ENCODE measurements at regions not wholly inside any gene's neighbourhood (a gene's known extent, or its start where the extent isn't known, plus 50 kb on each side); places are given as distances from the start of the nearest gene placed in this dataset.

DNA sequence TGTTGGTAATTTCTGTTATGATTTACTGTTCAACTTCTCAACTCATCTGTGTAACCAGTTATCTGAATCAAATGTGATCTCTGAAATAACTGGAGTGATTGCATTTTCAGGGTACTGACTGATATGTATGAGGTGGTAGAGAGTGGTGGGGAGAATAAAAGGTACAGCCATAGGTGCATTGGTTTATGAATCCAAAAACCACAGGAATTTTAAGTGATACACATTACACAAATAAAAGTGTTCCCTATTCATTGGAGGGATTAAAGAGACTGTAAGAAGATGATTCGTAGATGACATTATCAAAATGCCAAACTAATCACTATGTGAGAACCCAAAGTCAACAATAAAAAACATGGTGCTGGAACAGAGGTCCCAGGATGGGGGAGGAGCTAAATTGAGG is 158.7 kb upstream of the RSPO3 start:
- TF ChIP-seq EGR1 (IDR thresholded peaks at IDR 0.05; ENCODE audit: low read depth) (no peak), RAD21 (IDR thresholded peaks at IDR 0.05; ENCODE audit: low read depth) (no peak), EZH2phosphoT487 (IDR thresholded peaks at IDR 0.05; ENCODE audit: borderline replicate concordance) (no peak), POLR2A (IDR thresholded peaks at IDR 0.05; ENCODE audit: borderline replicate concordance, extremely low read depth, insufficient read depth, insufficient read length) (no peak), TCF7L2 (IDR thresholded peaks at IDR 0.05; ENCODE audit: borderline replicate concordance, extremely low read depth, insufficient read depth, insufficient read length) (no peak), EZH2 (IDR thresholded peaks at IDR 0.05) (no peak), JUND (IDR thresholded peaks at IDR 0.05) (no peak), CEBPB (IDR thresholded peaks at IDR 0.05; ENCODE audit: low read depth) (no peak), SRF (IDR thresholded peaks at IDR 0.05; ENCODE audit: low read depth) (no peak), FOSL1 (IDR thresholded peaks at IDR 0.05; ENCODE audit: low read depth) (no peak), YY1 (IDR thresholded peaks at IDR 0.05; ENCODE audit: extremely low read depth, insufficient replicate concordance, low read depth, low read length) (no peak), ZNF274 (IDR thresholded peaks at IDR 0.05; ENCODE audit: low read depth, low read length) (no peak)
- TF ChIP-seq, protein P1, sequence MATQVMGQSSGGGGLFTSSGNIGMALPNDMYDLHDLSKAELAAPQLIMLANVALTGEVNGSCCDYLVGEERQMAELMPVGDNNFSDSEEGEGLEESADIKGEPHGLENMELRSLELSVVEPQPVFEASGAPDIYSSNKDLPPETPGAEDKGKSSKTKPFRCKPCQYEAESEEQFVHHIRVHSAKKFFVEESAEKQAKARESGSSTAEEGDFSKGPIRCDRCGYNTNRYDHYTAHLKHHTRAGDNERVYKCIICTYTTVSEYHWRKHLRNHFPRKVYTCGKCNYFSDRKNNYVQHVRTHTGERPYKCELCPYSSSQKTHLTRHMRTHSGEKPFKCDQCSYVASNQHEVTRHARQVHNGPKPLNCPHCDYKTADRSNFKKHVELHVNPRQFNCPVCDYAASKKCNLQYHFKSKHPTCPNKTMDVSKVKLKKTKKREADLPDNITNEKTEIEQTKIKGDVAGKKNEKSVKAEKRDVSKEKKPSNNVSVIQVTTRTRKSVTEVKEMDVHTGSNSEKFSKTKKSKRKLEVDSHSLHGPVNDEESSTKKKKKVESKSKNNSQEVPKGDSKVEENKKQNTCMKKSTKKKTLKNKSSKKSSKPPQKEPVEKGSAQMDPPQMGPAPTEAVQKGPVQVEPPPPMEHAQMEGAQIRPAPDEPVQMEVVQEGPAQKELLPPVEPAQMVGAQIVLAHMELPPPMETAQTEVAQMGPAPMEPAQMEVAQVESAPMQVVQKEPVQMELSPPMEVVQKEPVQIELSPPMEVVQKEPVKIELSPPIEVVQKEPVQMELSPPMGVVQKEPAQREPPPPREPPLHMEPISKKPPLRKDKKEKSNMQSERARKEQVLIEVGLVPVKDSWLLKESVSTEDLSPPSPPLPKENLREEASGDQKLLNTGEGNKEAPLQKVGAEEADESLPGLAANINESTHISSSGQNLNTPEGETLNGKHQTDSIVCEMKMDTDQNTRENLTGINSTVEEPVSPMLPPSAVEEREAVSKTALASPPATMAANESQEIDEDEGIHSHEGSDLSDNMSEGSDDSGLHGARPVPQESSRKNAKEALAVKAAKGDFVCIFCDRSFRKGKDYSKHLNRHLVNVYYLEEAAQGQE (IDR thresholded peaks at IDR 0.05; ENCODE audit: low read depth): no peak
- TF ChIP-seq, protein P2, sequence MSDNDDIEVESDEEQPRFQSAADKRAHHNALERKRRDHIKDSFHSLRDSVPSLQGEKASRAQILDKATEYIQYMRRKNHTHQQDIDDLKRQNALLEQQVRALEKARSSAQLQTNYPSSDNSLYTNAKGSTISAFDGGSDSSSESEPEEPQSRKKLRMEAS (IDR thresholded peaks at IDR 0.05): no peak
- TF ChIP-seq, protein P3, sequence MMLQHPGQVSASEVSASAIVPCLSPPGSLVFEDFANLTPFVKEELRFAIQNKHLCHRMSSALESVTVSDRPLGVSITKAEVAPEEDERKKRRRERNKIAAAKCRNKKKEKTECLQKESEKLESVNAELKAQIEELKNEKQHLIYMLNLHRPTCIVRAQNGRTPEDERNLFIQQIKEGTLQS (IDR thresholded peaks at IDR 0.05): no peak
- TF ChIP-seq, protein P4, sequence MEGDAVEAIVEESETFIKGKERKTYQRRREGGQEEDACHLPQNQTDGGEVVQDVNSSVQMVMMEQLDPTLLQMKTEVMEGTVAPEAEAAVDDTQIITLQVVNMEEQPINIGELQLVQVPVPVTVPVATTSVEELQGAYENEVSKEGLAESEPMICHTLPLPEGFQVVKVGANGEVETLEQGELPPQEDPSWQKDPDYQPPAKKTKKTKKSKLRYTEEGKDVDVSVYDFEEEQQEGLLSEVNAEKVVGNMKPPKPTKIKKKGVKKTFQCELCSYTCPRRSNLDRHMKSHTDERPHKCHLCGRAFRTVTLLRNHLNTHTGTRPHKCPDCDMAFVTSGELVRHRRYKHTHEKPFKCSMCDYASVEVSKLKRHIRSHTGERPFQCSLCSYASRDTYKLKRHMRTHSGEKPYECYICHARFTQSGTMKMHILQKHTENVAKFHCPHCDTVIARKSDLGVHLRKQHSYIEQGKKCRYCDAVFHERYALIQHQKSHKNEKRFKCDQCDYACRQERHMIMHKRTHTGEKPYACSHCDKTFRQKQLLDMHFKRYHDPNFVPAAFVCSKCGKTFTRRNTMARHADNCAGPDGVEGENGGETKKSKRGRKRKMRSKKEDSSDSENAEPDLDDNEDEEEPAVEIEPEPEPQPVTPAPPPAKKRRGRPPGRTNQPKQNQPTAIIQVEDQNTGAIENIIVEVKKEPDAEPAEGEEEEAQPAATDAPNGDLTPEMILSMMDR (IDR thresholded peaks at IDR 0.05 in 2 of 3, conservative IDR thresholded peaks at IDR 0.05 in 1 of 3; ENCODE audit: borderline replicate concordance in 1 of 3, insufficient read depth in 1 of 3, low read depth in 2 of 3, low read length in 2 of 3): no peak
- Histone ChIP-seq H3K4me1 (ENCODE audit: control insufficient read depth in 1 of 2, insufficient read depth in 2 of 2, low read length in 2 of 2) (peaks cover 2 to 5% of the 10 kb centered on the region in 2 experiments; a peak in 1 of 4 replicates), H3K27me3 (ENCODE audit: insufficient read depth, low read length) (no peaks in the 10 kb centered on the region), H3K9me2 (ENCODE audit: insufficient read depth) (no peaks in the 10 kb centered on the region), H3K9ac (ENCODE audit: low read length) (no peak overlapping the region), H4K20me1 (ENCODE audit: insufficient read depth) (no peaks in the 10 kb centered on the region), H3K4me2 (ENCODE audit: low read length) (no peak overlapping the region), H3K27ac (ENCODE audit: low read depth, low read length) (no peak overlapping the region), H2AFZ (ENCODE audit: low read depth, low read length, poor library complexity, severe bottlenecking) (no peak overlapping the region), H3K79me2 (ENCODE audit: insufficient read depth, low read length) (no peaks in the 10 kb centered on the region), H3K36me3 (ENCODE audit: control insufficient read depth in 1 of 2, insufficient read depth in 2 of 2, low read length in 2 of 2) (no peaks in the 10 kb centered on the region), H3K9me3 (ENCODE audit: control insufficient read depth in 1 of 2, insufficient read depth in 1 of 2, low read depth in 1 of 2, low read length in 2 of 2) (no peaks in the 10 kb centered on the region), H3K4me3 (replicated peaks in 1 of 2; ENCODE audit: low read depth in 1 of 2, low read length in 2 of 2) (no peak overlapping the region)
- intact Hi-C loops (cut with micrococcal nuclease): no loop called here
- ChIA-PET RAD21 (ENCODE audit: low non-redundant PET in 1 of 2, low total read pairs in 2 of 2, uncharacterized antibody in 2 of 2, unreplicated experiment in 2 of 2) (no interaction called here), CTCF (no interaction called here), POLR2A (no interaction called here)
- DNase-seq (ENCODE audit: low read depth, low spot score) (no peak), ATAC-seq (no peak)
- BruUV-seq (replicated peaks): no TSS peak
